ENCODE measurements at regions not wholly inside any gene's neighbourhood (a gene's known extent, or its start where the extent isn't known, plus 50 kb on each side); places are given as distances from the start of the nearest gene placed in this dataset.

DNA sequence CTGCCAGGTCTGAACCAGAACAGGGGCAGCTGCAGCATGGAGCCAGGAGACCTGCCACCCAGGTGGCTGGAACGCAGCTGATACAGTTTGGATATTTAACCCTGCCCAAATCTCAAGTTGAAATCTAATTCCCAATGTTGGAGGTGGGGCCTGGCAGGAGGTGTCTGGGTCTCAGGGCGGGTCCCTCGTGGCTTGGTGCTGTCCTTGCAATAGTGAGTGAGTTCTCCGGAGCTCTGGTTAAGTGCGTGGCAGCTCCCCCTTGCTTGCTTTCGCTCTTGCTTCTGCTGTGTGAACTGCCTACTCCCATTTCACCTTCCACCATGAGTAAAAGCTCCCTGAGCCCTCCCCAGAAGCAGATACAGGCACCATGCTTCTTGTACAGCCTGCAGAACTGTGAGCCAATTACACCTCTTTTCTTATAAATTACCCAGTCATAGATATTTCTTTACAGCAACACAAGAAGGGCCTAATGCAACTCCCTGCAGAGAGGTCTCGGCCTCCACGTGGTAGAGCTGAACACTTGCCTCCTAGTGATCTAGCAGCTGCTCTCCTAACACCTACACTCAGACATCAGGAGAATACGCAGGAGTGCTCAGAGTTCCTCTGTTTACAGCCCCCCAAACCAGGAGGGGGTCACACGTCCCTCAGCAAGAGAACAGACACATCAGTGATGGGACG, 203.7 kb downstream of the CTTN start:
- H3K4me1 ChIP-seq = no peaks in the 10 kb centered on the region
- H3K27ac ChIP-seq = no peak overlapping the region
- no peaks in the 10 kb centered on the region for H3K9me3 ChIP-seq
- H3K36me3 ChIP-seq = no peaks in the 10 kb centered on the region
- no peak for DNase-seq
- no peak for TF ChIP-seq POLR2A (IDR thresholded peaks at IDR 0.05)
- TF ChIP-seq, protein P1, sequence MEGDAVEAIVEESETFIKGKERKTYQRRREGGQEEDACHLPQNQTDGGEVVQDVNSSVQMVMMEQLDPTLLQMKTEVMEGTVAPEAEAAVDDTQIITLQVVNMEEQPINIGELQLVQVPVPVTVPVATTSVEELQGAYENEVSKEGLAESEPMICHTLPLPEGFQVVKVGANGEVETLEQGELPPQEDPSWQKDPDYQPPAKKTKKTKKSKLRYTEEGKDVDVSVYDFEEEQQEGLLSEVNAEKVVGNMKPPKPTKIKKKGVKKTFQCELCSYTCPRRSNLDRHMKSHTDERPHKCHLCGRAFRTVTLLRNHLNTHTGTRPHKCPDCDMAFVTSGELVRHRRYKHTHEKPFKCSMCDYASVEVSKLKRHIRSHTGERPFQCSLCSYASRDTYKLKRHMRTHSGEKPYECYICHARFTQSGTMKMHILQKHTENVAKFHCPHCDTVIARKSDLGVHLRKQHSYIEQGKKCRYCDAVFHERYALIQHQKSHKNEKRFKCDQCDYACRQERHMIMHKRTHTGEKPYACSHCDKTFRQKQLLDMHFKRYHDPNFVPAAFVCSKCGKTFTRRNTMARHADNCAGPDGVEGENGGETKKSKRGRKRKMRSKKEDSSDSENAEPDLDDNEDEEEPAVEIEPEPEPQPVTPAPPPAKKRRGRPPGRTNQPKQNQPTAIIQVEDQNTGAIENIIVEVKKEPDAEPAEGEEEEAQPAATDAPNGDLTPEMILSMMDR (IDR thresholded peaks at IDR 0.05) = no peak
- H3K4me3 ChIP-seq = no peak overlapping the region
- intact Hi-C loops (cut with DNase I; ENCODE audit: low total_unique reads) = no loop called here
- no peaks in the 10 kb centered on the region for H3K27me3 ChIP-seq

DNA sequence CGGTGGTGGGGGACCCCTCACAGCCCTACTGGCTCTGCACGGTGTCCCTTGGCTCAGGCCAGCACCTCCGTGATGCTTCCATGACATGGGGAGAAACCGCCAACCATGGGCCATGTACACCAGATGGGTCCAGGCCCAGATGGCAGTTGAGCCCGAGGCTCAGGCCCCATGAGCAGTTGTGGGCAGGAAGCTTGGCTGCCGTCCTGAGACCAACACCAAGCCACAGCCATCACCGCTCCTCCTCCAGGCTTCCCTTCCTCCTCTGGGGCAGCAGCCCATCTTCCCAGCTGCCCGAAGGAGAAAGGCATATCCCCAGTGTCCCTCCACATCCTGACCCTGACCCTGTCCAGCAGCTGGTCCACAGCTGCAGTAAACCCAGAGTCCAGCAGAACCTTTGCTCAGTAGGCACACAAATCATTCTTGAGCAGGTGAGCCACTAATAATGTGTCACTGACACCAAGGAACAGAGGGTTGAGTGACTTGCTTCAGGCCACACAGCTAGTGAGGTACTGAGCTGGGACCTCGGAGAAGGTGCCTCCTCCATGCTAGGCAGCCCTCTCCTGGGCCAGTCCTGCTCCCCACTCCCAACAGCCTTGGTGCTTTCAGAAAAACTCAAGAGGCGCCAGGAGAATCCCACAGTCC, 204.9 kb downstream of the CTTN start:
- no peaks in the 10 kb centered on the region for H3K9me3 ChIP-seq
- TF ChIP-seq, protein P1 (IDR thresholded peaks at IDR 0.05) = no peak
- TF ChIP-seq POLR2A (IDR thresholded peaks at IDR 0.05) = no peak
- no peaks in the 10 kb centered on the region for H3K36me3 ChIP-seq
- H3K27me3 ChIP-seq = no peaks in the 10 kb centered on the region
- intact Hi-C loops (cut with DNase I; ENCODE audit: low total_unique reads) = no loop called here
- H3K4me1 ChIP-seq = no peaks in the 10 kb centered on the region
- DNase-seq = no peak
- H3K4me3 ChIP-seq = no peak overlapping the region
- H3K27ac ChIP-seq = no peak overlapping the region

DNA sequence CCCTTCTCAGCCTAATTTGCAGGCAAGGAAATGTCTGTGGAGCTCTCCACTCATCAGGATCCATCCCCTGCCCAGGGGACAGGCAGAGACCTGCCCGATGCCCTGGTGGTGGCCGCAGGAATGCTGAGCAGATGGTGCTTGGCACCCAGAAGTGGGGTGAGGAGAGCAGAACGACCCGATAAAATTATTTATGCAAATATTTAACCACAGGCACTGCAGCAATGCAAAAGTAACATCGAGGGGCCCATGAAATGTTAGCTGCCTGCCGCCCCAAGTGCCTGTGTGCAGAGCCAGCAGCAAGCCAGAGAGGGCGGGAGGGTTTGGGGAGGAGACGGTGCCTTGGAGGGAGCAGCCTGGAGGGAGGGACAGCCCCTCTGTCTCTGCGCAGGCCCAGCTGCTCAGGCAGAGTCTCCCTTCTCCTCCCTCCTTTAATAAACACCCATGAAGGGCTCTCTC, 205.5 kb downstream of the CTTN start:
- TF ChIP-seq, protein P1 (IDR thresholded peaks at IDR 0.05) = no peak
- no peak for TF ChIP-seq POLR2A (IDR thresholded peaks at IDR 0.05)
- no peaks in the 10 kb centered on the region for H3K9me3 ChIP-seq
- H3K27ac ChIP-seq = no peak overlapping the region
- no peaks in the 10 kb centered on the region for H3K4me1 ChIP-seq
- no peak for DNase-seq
- H3K27me3 ChIP-seq = no peaks in the 10 kb centered on the region
- H3K36me3 ChIP-seq = no peaks in the 10 kb centered on the region
- intact Hi-C loops (cut with DNase I; ENCODE audit: low total_unique reads) = no loop called here
- H3K4me3 ChIP-seq = no peak overlapping the region

DNA sequence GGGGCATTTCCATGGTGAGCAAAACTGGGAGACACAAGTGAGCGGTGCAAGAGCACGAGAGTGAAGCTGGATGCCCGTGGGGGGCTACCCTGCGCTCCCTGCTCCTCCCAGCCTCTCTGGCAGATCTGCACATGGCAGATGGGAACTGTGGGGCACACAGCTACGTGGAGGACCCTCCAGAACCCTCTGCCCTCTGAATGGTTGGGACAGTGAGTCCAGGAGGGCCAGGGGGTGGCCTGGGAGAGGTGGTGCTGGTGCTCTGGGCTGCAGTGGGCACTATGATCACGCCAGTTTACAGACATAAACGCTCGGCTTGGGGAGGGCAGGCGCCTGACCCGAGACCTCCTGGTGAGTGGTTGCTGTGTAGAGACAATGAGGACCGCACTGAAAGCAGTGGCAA, 205.9 kb downstream of the CTTN start:
- H3K9me3 ChIP-seq = no peaks in the 10 kb centered on the region
- no peaks in the 10 kb centered on the region for H3K4me1 ChIP-seq
- H3K4me3 ChIP-seq = no peak overlapping the region
- DNase-seq = no peak
- TF ChIP-seq, protein P1 (IDR thresholded peaks at IDR 0.05) = no peak
- TF ChIP-seq POLR2A (IDR thresholded peaks at IDR 0.05) = no peak
- H3K27ac ChIP-seq = no peak overlapping the region
- intact Hi-C loops (cut with DNase I; ENCODE audit: low total_unique reads) = no loop called here
- H3K27me3 ChIP-seq = no peaks in the 10 kb centered on the region
- no peaks in the 10 kb centered on the region for H3K36me3 ChIP-seq

DNA sequence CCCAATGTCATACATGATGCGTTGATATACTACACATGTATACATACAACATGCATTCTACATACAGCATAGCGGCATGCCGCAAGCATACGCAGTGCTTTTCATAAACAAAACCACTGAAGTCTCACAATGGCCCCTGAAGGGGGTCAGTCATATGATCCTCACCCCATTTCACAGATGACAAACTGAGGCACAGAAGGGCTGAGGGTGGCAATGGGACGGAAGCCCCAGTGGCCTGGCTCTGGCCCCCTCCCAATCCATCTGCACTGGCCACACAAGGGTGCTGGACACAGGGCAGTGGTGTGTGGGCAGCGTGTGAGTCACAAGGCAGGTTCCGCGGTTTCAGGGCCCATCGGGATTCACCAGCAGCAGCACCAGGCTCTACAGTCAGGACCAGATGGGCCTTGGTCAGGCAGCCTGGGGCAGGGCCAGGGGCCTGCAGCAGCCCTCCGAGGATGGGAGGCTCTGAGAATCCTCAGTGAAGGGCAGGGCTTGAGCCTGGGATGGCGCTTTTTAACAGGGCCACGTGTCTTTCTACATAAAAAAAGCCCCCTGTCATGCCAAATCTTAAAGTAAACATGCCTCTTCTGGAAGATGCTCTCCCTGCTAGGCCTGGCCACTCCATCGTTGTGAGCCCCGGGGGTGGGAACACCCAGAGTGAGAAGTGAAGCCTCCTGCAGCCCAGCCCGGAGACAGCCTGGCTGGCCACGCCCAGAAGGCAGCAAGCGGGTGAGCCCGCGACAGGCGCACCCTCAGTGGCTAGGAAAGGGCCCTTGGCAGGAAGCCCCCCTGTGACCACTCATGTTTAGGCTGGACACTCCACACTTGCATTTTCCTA, 206.5 kb downstream of the CTTN start:
- no peak for DNase-seq
- no peak overlapping the region for H3K4me3 ChIP-seq
- no peaks in the 10 kb centered on the region for H3K36me3 ChIP-seq

More for the DNA sequence above, 206.5 kb downstream of the CTTN start:
- intact Hi-C loops (cut with DNase I; ENCODE audit: low total_unique reads) = no loop called here
- Histone ChIP-seq H3K9me3 (no peaks in the 10 kb centered on the region), H3K27me3 (no peaks in the 10 kb centered on the region), H3K27ac (no peak overlapping the region), H3K4me1 (no peaks in the 10 kb centered on the region)
- TF ChIP-seq, protein P1 (IDR thresholded peaks at IDR 0.05) = no peak
- TF ChIP-seq POLR2A (IDR thresholded peaks at IDR 0.05) = no peak
